NB4 (cell line): ENCODE measurements at regions not wholly inside any gene's neighbourhood (a gene's known extent, or its start where the extent isn't known, plus 50 kb on each side); places are given as distances from the start of the nearest gene placed in this dataset.

Experiments used
- CTCF ChIP-seq: IDR thresholded peaks from one replicate; pipeline ENCODE4 v1.5.1; 2012; ENCODE audit warnings: low read depth, low read length
- MAX ChIP-seq: IDR thresholded peaks from 2 replicates; pipeline ENCODE4 v1.6.1; 2011; ENCODE audit warnings: low read depth, low read length
- MYC ChIP-seq: IDR thresholded peaks from 2 replicates; pipeline ENCODE4 v1.6.1; 2011; ENCODE audit warnings: low read depth, low read length
- POLR2A ChIP-seq: IDR thresholded peaks from 2 replicates; pipeline ENCODE4 v1.6.1; 2011; ENCODE audit warnings: mild to moderate bottlenecking; ENCODE audit not compliant: insufficient read length; ENCODE audit errors: extremely low read depth

DNA sequence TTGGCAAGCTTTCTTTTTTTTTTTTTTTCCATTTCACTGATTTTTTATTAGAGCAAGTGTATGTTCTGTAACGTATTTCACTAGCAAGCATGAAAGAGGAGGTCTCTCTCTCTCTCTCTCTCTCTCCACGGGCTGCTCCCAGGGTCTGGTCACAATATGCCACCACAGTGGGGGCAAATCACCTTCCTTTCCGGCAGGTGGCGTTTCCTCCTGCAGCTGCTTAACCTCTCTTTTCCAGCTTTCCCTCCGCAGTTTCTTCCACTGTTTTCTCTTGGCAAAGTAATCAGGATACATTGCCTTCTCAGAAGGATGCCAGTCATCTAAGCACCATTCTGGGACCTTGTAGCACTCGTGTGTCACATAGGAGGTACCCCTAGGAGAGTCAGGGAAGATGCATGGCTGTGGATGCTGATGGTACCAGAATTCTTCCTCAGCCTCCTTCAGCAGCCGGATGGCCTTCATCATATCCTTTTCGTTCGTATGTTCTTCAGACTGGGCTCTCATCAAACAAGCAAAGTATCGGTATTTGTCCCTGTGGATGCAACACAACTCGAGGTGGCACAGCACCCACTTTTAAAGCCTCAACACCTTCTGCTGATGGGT, 197.3 kb upstream of the PODXL start:
- TF ChIP-seq CTCF: peak; percentile 66
- TF ChIP-seq POLR2A: no peak
- no peak for TF ChIP-seq MYC
- no peak for TF ChIP-seq MAX
